GM12864 (cell line): ENCODE measurements at regions not wholly inside any gene's neighbourhood (a gene's known extent, or its start where the extent isn't known, plus 50 kb on each side); places are given as distances from the start of the nearest gene placed in this dataset.

Experiments
- DNase-seq: peaks from one replicate; pipeline ENCODE4 v3.0.0-alpha.2; 2011; ENCODE audit warnings: low read depth
- H3K4me3 ChIP-seq: 2 replicates; pipeline ENCODE4 v1.5.1; 2011; ENCODE audit warnings: mild to moderate bottlenecking, low read depth, low read length, control low read depth
- CTCF ChIP-seq: IDR thresholded peaks from 2 replicates; pipeline ENCODE4 v1.5.1; 2011; ENCODE audit warnings: low read depth, mild to moderate bottlenecking, moderate library complexity, low read length, control low read depth, inconsistent platforms; ENCODE audit errors: missing control alignments

- no peak for TF ChIP-seq CTCF
- H3K4me3 ChIP-seq = no peak overlapping the region
- DNase-seq = no peak
These were observed 172.0 kb downstream of the SCP2D1 start for GRCh38 chr20:18985551-18985950.

- TF ChIP-seq CTCF = no peak
- no peak for DNase-seq
- H3K4me3 ChIP-seq = no peak overlapping the region
These were observed 172.7 kb downstream of the SCP2D1 start for GRCh38 chr20:18986146-18986830.

GRCh38 chr20:18986895-18987580 lies 173.5 kb downstream of the SCP2D1 start:
- DNase-seq = no peak
- no peak overlapping the region for H3K4me3 ChIP-seq
- no peak for TF ChIP-seq CTCF

GRCh38 chr20:18987781-18988360 lies 174.3 kb downstream of the SCP2D1 start:
- no peak for DNase-seq
- H3K4me3 ChIP-seq = no peak overlapping the region
- TF ChIP-seq CTCF = no peak

GRCh38 chr20:18988701-18989100 lies 175.1 kb downstream of the SCP2D1 start:
- TF ChIP-seq CTCF = no peak
- H3K4me3 ChIP-seq = no peak overlapping the region
- DNase-seq = no peak

- DNase-seq = no peak
- H3K4me3 ChIP-seq = no peak overlapping the region
- no peak for TF ChIP-seq CTCF
These were observed 176.3 kb downstream of the SCP2D1 start for GRCh38 chr20:18989736-18990474.
